Calu3 (cell line): ENCODE measurements at regions not wholly inside any gene's neighbourhood (a gene's known extent, or its start where the extent isn't known, plus 50 kb on each side); places are given as distances from the start of the nearest gene placed in this dataset.

ENCODE experiments used
- BruUV-seq: library from RNA; stranded (reverse); fragments of 400-500 nt; replicated peaks from 2 replicates; lab custom pipeline; 2021; lab: Mats Ljungman, UMichigan
- CTCF ChIA-PET: fragments of 300-600 bp; sonication (Branson Sonifier 250); formaldehyde crosslinking; loops from one replicate; lab custom pipeline; 2022; ENCODE audit warnings: antibody characterized with exemption; lab: Charles Lee
- DNase-seq: peaks from one replicate; pipeline ENCODE4 v3.0.0; 2022
- H3K27ac Mint-ChIP-seq: one replicate; pipeline ENCODE4 v1.8.0; 2022; ENCODE audit warnings: mixed read lengths; ENCODE audit not compliant: unreplicated experiment
- H3K27me3 Mint-ChIP-seq: one replicate; pipeline ENCODE4 v1.8.0; 2022; ENCODE audit warnings: mixed read lengths; ENCODE audit not compliant: unreplicated experiment
- H3K36me3 Mint-ChIP-seq: one replicate; pipeline ENCODE4 v1.8.0; 2022; ENCODE audit warnings: mild to moderate bottlenecking, moderate library complexity, mixed read lengths; ENCODE audit not compliant: insufficient read depth, unreplicated experiment
- H3K4me1 Mint-ChIP-seq: one replicate; pipeline ENCODE4 v1.8.0; 2022; ENCODE audit warnings: mild to moderate bottlenecking, low read depth, mixed read lengths; ENCODE audit not compliant: unreplicated experiment
- H3K4me3 Mint-ChIP-seq: one replicate; pipeline ENCODE4 v1.8.0; 2022; ENCODE audit warnings: mild to moderate bottlenecking, low read depth, moderate library complexity, mixed read lengths; ENCODE audit not compliant: unreplicated experiment
- H3K9me3 Mint-ChIP-seq: one replicate; pipeline ENCODE4 v1.8.0; 2022; ENCODE audit warnings: low read depth, mixed read lengths; ENCODE audit not compliant: unreplicated experiment
- intact Hi-C: fragments of 100-400 bp; cut with micrococcal nuclease; formaldehyde crosslinking; loops from one replicate; pipeline ENCODE4 v1.10.0; 2022; ENCODE audit not compliant: unreplicated experiment
- TF ChIP-seq, protein P1 (sequence below): fragments of 200-600 bp; IDR thresholded peaks from one replicate; pipeline ENCODE4 v1.8.0; 2022; ENCODE audit warnings: antibody characterized with exemption; ENCODE audit not compliant: unreplicated experiment

DNA sequence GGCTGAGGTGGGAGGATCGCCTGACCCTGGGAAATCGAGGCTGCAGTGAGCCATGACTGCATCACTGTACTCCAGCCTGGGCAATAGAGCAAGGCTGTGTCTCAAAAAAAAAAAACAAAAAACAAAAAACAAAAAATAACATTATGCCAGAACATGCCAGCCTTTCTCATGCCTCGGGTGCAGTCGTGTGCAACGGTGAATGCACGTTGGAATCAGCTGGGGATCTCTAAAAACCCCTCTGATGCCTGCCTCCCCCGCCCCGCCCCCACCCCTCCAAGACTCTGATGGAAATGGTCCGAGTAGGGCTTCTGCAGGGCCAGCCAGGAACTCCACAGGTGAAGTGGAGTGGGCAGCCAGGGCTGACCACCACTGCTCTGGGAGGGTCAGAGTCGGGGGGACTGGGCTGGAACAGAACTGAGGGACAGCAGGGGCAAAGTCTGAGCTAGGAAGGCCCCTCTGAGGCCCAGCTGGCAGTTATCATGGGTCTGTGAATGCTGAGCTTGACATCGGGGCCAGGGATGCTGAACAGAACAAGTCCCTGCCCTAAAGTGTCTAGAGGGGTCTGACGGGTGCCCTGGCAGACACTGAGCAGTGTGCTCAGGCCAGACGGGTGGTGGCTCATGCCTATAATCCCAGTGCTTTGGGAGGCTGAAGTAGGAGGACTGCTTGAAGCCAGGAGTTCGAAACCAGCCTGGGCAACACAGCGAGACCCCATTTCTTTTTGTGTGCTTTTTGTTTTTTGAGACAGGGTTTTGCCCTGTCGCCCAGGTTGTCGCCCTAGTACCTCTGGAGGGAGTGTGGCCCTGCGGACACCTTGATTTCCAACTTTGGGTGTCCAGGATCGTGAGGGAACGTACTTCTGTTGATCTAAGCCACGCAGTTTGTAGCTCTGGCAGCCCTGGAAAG is 193.4 kb upstream of the GSE1 start:
- TF ChIP-seq, protein P1, sequence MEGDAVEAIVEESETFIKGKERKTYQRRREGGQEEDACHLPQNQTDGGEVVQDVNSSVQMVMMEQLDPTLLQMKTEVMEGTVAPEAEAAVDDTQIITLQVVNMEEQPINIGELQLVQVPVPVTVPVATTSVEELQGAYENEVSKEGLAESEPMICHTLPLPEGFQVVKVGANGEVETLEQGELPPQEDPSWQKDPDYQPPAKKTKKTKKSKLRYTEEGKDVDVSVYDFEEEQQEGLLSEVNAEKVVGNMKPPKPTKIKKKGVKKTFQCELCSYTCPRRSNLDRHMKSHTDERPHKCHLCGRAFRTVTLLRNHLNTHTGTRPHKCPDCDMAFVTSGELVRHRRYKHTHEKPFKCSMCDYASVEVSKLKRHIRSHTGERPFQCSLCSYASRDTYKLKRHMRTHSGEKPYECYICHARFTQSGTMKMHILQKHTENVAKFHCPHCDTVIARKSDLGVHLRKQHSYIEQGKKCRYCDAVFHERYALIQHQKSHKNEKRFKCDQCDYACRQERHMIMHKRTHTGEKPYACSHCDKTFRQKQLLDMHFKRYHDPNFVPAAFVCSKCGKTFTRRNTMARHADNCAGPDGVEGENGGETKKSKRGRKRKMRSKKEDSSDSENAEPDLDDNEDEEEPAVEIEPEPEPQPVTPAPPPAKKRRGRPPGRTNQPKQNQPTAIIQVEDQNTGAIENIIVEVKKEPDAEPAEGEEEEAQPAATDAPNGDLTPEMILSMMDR: no peak
- BruUV-seq: no TSS peak
- CTCF ChIA-PET: interaction anchor here (0.6 to 4.0 kb wide), 10 partner anchors 17 to 408 kb away, joined by 3 to 24 read pairs (median 6); partner anchors contain the start of gene ZDHHC7
- Mint-ChIP-seq H3K27me3 (peaks cover 33% of the 10 kb centered on the region), H3K36me3 (no peaks in the 10 kb centered on the region), H3K4me3 (no peak overlapping the region), H3K9me3 (no peaks in the 10 kb centered on the region), H3K27ac (no peak overlapping the region), H3K4me1 (peaks cover 37% of the 10 kb centered on the region)
- intact Hi-C loops: no loop called here
- DNase-seq: no peak

DNA sequence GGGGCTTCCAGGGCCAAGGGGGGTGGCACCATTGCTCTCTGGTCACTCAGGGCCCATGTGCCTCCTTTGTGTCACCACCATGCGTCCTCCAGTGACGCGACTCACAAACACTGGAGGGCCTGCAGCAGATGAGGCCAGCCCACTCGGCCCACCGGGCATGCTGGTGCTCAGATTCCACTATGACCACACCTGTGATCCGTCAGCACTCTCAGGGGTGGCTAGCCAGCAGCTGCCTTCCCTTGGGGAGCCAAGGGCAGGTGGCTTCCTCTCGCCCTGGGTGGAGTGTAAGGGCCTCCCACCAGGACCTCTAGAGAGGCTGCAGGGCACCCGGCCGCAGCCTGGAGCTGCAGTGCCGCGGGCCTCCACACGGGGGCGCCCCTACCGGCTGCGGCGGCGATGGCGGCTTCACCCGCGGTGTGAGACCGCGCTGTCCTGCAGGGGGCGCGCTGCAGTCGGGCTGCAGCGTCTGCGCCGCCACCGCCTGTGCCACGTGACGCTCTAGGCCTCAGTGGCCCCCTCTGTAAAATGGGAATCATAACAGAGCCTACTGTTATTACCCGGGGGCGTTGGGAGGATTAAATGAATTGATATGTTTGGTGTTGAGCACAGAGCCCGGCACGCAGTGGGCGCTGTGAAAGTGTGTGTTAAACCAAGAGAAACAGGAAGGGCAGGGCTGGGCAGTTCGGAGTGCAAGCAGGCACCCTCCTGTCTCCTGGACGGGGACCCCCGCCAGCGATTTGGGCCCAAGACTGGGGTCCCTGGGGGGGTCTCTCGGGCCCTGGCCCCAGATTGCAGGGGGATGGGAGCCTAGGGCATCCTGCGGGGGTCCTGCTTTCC is 192.4 kb upstream of the GSE1 start:
- Mint-ChIP-seq H3K9me3 (no peaks in the 10 kb centered on the region), H3K4me1 (peaks cover 38% of the 10 kb centered on the region), H3K27ac (no peak overlapping the region), H3K36me3 (no peaks in the 10 kb centered on the region), H3K27me3 (peaks cover 42% of the 10 kb centered on the region), H3K4me3 (no peak overlapping the region)
- intact Hi-C loops: no loop called here
- DNase-seq: peak; percentile 85
- CTCF ChIA-PET: interaction anchor here (0.5 to 4.0 kb wide), 10 partner anchors 17 to 409 kb away, joined by 3 to 24 read pairs (median 6); no protein-coding TSS in a partner anchor
- TF ChIP-seq, protein P1: peak; percentile 100
- no TSS peak for BruUV-seq

DNA sequence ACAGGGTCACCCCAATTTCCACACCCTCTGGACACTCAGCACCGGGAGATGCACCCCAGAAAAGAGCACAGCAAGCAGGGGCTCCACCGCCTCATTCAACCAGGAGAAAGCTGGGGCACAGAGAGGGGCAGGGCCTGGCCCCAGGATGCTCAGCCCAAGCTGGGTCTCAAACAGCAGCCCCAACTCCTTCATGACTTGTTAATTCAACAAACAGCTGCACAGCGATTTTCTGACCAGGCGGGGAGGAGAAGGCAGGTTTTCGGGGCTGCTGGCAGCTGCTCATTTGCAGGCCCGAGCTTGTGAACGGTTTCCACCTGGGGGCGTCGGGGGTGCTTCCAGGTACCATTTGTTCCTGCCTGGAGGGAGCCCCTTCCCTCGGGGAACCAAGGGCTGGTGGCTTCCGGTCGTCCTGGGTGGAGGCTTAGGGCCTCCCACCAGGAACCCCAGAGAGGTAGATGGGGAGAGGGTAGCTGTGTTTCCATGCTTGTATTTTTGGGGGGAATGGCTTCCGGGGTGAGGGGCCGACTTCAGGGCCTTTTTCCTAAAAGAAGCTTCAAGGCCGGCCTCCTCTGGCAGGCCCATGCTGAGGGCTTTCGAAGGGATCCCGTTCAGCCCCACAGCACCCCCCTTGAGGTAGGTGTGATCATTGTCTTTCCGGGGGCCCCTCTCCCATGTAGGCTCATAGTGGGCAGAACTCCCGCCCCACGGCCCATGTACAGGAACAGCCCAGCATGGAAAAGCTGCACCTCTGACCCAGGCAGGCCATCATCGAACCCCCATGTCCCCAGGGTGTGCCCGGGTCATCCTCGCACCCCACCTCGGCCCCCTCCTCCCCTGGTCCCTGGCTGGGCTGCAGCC is 191.6 kb upstream of the GSE1 start:
- Mint-ChIP-seq H3K27ac (no peak overlapping the region), H3K27me3 (peaks cover 51% of the 10 kb centered on the region), H3K4me1 (peaks cover 38% of the 10 kb centered on the region), H3K9me3 (no peaks in the 10 kb centered on the region), H3K36me3 (no peaks in the 10 kb centered on the region), H3K4me3 (peak overlapping the region; percentile 44)
- intact Hi-C loops: loop anchor here (2.0 kb wide), 1 partner anchor 137 kb away; no protein-coding TSS in a partner anchor
- CTCF ChIA-PET: interaction anchor here (0.5 to 4.0 kb wide), 18 partner anchors 10 to 418 kb away, joined by 3 to 24 read pairs (median 5); no protein-coding TSS in a partner anchor
- TF ChIP-seq, protein P1: no peak
- BruUV-seq: no TSS peak
- no peak for DNase-seq
